ENCODE measurements at regions not wholly inside any gene's neighbourhood (a gene's known extent, or its start where the extent isn't known, plus 50 kb on each side); places are given as distances from the start of the nearest gene placed in this dataset.

DNA sequence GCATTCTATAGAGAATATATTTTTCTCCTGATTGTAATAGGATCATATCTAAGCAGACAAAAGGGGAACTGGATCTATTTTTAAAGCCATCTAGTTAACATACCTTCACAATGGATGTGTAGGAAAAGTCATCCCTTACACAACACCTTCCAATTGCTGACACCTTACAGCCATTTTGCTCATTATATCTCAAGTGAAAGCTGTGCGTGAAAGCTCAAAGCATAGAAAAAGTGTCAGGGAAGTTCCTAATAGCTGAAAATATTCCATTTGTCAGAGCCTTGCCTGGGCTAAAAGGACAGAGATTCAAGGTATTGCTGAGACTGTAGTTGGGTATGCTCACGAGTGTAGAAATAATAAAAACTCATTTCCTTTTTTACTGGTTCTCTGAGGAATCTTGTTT is 340.6 kb upstream of the KLHL1 start:
- TF ChIP-seq, protein P1, sequence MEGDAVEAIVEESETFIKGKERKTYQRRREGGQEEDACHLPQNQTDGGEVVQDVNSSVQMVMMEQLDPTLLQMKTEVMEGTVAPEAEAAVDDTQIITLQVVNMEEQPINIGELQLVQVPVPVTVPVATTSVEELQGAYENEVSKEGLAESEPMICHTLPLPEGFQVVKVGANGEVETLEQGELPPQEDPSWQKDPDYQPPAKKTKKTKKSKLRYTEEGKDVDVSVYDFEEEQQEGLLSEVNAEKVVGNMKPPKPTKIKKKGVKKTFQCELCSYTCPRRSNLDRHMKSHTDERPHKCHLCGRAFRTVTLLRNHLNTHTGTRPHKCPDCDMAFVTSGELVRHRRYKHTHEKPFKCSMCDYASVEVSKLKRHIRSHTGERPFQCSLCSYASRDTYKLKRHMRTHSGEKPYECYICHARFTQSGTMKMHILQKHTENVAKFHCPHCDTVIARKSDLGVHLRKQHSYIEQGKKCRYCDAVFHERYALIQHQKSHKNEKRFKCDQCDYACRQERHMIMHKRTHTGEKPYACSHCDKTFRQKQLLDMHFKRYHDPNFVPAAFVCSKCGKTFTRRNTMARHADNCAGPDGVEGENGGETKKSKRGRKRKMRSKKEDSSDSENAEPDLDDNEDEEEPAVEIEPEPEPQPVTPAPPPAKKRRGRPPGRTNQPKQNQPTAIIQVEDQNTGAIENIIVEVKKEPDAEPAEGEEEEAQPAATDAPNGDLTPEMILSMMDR (IDR thresholded peaks at IDR 0.05) = no peak
- TF ChIP-seq POLR2A (IDR thresholded peaks at IDR 0.05) (no peak), EP300 (IDR thresholded peaks at IDR 0.05) (no peak), POLR2AphosphoS5 (IDR thresholded peaks at IDR 0.05) (no peak)

All from sigmoid colon (tissue), 4 donors.